ENCODE measurements at regions not wholly inside any gene's neighbourhood (a gene's known extent, or its start where the extent isn't known, plus 50 kb on each side); places are given as distances from the start of the nearest gene placed in this dataset.

DNA sequence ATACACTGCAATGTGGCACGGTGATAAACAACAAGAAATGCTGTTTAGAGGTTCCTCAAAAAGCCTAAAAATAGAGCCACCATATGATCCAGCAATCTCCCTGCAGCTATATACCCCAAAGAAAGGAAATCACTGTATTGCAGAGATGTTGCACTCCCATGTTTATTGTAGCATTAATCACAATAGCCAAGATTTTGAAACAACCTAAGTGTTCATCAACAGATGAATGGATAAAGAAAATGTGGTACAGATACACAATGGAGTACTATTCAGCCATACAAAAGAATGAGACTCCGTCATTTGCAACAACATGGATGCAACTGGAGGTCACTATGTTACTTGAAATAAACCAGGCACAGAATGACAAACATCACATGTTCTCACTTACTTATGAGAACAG lies 365.8 kb upstream of the DIPK2B start:
- CTCF ChIA-PET (ENCODE audit: low intra/inter-chr PET ratio) = no interaction called here
- Histone ChIP-seq H3K27ac (ENCODE audit: extremely low read depth, low read depth, low read length) (no peak overlapping the region), H3K36me3 (ENCODE audit: control insufficient read depth, insufficient read depth, low read length) (no peaks in the 10 kb centered on the region), H3K9me3 (replicated peaks; ENCODE audit: control insufficient read depth, insufficient read depth, low read depth, low read length) (no peaks in the 10 kb centered on the region), H3K9me1 (ENCODE audit: control insufficient read depth, insufficient read depth, low read length) (no peaks in the 10 kb centered on the region), H3K4me1 (replicated peaks in 1 of 2; ENCODE audit: control insufficient read depth in 2 of 2, insufficient read depth in 2 of 2, low read length in 2 of 2) (no peaks in the 10 kb centered on the region), H3K4me2 (ENCODE audit: insufficient read depth, low read length) (no peak overlapping the region), H3K79me2 (ENCODE audit: control insufficient read depth, insufficient read depth, low read length) (no peaks in the 10 kb centered on the region), H2AFZ (ENCODE audit: low read depth, low read length) (no peak overlapping the region), H3K27me3 (ENCODE audit: control insufficient read depth in 2 of 2, insufficient read depth in 2 of 2, low read length in 2 of 2) (no peaks in the 10 kb centered on the region), H4K20me1 (replicated peaks; ENCODE audit: control insufficient read depth, insufficient read depth, low read length) (no peaks in the 10 kb centered on the region), H3K4me3 (no peak overlapping the region), H3K9ac (ENCODE audit: insufficient read depth in 1 of 2, low read depth in 2 of 2, low read length in 2 of 2) (no peak overlapping the region)
- intact Hi-C loops (cut with micrococcal nuclease) (no loop called here), in situ Hi-C loops (cut with MboI) (no loop called here)
- no peak for ATAC-seq
- no peak for DNase-seq (ENCODE audit: extremely low read depth in 1 of 4, low spot score in 3 of 4)
- FAIRE-seq = no peak
- 0% methylated on average over 2 of the region's 2 CpGs for WGBS (ENCODE audit: insufficient coverage, low coverage, missing lambda C conversion rate)
- TF ChIP-seq SMAD2 (IDR thresholded peaks at IDR 0.05; ENCODE audit: low read depth, low read length) (no peak), ZNF551 (CRISPR knock-in tag; IDR thresholded peaks at IDR 0.05) (no peak), ZNF133 (CRISPR knock-in tag; IDR thresholded peaks at IDR 0.05) (no peak), FOXK1 (CRISPR knock-in tag; IDR thresholded peaks at IDR 0.05; ENCODE audit: borderline replicate concordance) (no peak), RBM15 (IDR thresholded peaks at IDR 0.05; ENCODE audit: insufficient read depth, low read length) (no peak), BMI1 (IDR thresholded peaks at IDR 0.05; ENCODE audit: low read length) (no peak), CHCHD3 (CRISPR knock-in tag; IDR thresholded peaks at IDR 0.05) (no peak), ZNF740 (CRISPR knock-in tag; IDR thresholded peaks at IDR 0.05) (no peak), ZNF740 (tag; IDR thresholded peaks at IDR 0.05) (no peak), ZBTB2 (IDR thresholded peaks at IDR 0.05) (no peak), ZNF778 (CRISPR knock-in tag; IDR thresholded peaks at IDR 0.05) (no peak), NCOR1 (IDR thresholded peaks at IDR 0.05) (no peak), TAF7 (tag; IDR thresholded peaks at IDR 0.05) (no peak), ZNF699 (CRISPR knock-in tag; IDR thresholded peaks at IDR 0.05; ENCODE audit: insufficient replicate concordance) (no peak), JUNB (CRISPR knock-in tag; conservative IDR thresholded peaks at IDR 0.05) (no peak), FOXA1 (IDR thresholded peaks at IDR 0.05; ENCODE audit: borderline replicate concordance) (no peak)
- TF ChIP-seq, protein P1, sequence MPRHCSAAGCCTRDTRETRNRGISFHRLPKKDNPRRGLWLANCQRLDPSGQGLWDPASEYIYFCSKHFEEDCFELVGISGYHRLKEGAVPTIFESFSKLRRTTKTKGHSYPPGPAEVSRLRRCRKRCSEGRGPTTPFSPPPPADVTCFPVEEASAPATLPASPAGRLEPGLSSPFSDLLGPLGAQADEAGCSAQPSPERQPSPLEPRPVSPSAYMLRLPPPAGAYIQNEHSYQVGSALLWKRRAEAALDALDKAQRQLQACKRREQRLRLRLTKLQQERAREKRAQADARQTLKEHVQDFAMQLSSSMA (CRISPR knock-in tag; IDR thresholded peaks at IDR 0.05) = no peak
- TF ChIP-seq, protein P2, sequence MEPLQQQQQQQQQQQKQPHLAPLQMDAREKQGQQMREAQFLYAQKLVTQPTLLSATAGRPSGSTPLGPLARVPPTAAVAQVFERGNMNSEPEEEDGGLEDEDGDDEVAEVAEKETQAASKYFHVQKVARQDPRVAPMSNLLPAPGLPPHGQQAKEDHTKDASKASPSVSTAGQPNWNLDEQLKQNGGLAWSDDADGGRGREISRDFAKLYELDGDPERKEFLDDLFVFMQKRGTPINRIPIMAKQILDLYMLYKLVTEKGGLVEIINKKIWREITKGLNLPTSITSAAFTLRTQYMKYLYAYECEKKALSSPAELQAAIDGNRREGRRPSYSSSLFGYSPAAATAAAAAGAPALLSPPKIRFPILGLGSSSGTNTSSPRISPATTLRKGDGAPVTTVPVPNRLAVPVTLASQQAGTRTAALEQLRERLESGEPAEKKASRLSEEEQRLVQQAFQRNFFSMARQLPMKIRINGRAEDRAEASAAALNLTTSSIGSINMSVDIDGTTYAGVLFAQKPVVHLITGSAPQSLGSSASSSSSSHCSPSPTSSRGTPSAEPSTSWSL (CRISPR knock-in tag; IDR thresholded peaks at IDR 0.05; ENCODE audit: borderline replicate concordance) = no peak
- TF ChIP-seq, protein P3, sequence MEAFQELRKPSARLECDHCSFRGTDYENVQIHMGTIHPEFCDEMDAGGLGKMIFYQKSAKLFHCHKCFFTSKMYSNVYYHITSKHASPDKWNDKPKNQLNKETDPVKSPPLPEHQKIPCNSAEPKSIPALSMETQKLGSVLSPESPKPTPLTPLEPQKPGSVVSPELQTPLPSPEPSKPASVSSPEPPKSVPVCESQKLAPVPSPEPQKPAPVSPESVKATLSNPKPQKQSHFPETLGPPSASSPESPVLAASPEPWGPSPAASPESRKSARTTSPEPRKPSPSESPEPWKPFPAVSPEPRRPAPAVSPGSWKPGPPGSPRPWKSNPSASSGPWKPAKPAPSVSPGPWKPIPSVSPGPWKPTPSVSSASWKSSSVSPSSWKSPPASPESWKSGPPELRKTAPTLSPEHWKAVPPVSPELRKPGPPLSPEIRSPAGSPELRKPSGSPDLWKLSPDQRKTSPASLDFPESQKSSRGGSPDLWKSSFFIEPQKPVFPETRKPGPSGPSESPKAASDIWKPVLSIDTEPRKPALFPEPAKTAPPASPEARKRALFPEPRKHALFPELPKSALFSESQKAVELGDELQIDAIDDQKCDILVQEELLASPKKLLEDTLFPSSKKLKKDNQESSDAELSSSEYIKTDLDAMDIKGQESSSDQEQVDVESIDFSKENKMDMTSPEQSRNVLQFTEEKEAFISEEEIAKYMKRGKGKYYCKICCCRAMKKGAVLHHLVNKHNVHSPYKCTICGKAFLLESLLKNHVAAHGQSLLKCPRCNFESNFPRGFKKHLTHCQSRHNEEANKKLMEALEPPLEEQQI (IDR thresholded peaks at IDR 0.05) = no peak
- no TSS peak for BruUV-seq (replicated peaks)
- POLR2A ChIA-PET = no interaction called here
